HepG2 (cell line): ENCODE measurements at regions not wholly inside any gene's neighbourhood (a gene's known extent, or its start where the extent isn't known, plus 50 kb on each side); places are given as distances from the start of the nearest gene placed in this dataset.

Source experiments
- ARNTL ChIP-seq: sonication (generic); formaldehyde crosslinking; IDR thresholded peaks from 2 replicates; pipeline ENCODE4 v1.4.0; 2020; ENCODE audit warnings: mild to moderate bottlenecking, missing genetic modification reagents
- CBFB ChIP-seq: sonication (generic); formaldehyde crosslinking; IDR thresholded peaks from 2 replicates; pipeline ENCODE4 v1.4.0; 2020; ENCODE audit warnings: missing genetic modification reagents
- ESRRA ChIP-seq: sonication (generic); formaldehyde crosslinking; IDR thresholded peaks from 2 replicates; pipeline ENCODE4 v1.5.1; 2020; ENCODE audit warnings: mild to moderate bottlenecking, low read depth, missing genetic modification reagents
- MAX ChIP-seq: IDR thresholded peaks from 2 replicates; pipeline ENCODE4 v1.6.1; 2012; ENCODE audit warnings: inconsistent platforms
- MEF2D ChIP-seq: sonication (generic); formaldehyde crosslinking; IDR thresholded peaks from 2 replicates; pipeline ENCODE4 v1.5.1; 2020; ENCODE audit warnings: mild to moderate bottlenecking, missing genetic modification reagents
- RFX5 ChIP-seq: IDR thresholded peaks from 2 replicates; pipeline ENCODE4 v1.6.1; 2011; ENCODE audit warnings: low read depth, low read length, improper control_type of control experiment
- ZNF552 ChIP-seq: sonication (generic); formaldehyde crosslinking; IDR thresholded peaks from 2 replicates; pipeline ENCODE4 v1.9.0; 2022; ENCODE audit warnings: missing genetic modification reagents, mild to moderate bottlenecking, borderline replicate concordance
- ZNF687 ChIP-seq: sonication (generic); formaldehyde crosslinking; IDR thresholded peaks from 2 replicates; pipeline ENCODE4 v1.5.1; 2020; ENCODE audit warnings: mild to moderate bottlenecking, missing genetic modification reagents, moderate library complexity

GRCh38 chr5:31007672-31008071, 185.8 kb upstream of the CDH6 start:
- TF ChIP-seq ESRRA (CRISPR knock-in tag) (no peak), ARNTL (CRISPR knock-in tag) (no peak), RFX5 (no peak), MAX (no peak), ZNF687 (CRISPR knock-in tag) (no peak), ZNF552 (no peak), CBFB (CRISPR knock-in tag) (no peak), MEF2D (CRISPR knock-in tag) (no peak)
